ENCODE measurements at regions not wholly inside any gene's neighbourhood (a gene's known extent, or its start where the extent isn't known, plus 50 kb on each side); places are given as distances from the start of the nearest gene placed in this dataset.

GRCh38 chr2:109685453-109685852 is 71.3 kb downstream of the SOWAHC start:
- Histone ChIP-seq H2AFZ (ENCODE audit: low read length) (peak overlapping the region; percentile 40; the same call in 1 of the 2 replicates), H3K36me3 (ENCODE audit: insufficient read depth, low read length) (no peaks in the 10 kb centered on the region), H3K4me1 (ENCODE audit: insufficient read depth, low read length, poor library complexity, severe bottlenecking) (no peaks in the 10 kb centered on the region), H3K27me3 (ENCODE audit: insufficient read depth, low read length, poor library complexity, severe bottlenecking) (no peaks in the 10 kb centered on the region), H3K9me2 (replicated peaks; ENCODE audit: low read depth, low read length) (no peaks in the 10 kb centered on the region), H3K79me2 (ENCODE audit: insufficient read depth, low read length) (no peaks in the 10 kb centered on the region), H4K20me1 (ENCODE audit: insufficient read depth, low read length, poor library complexity, severe bottlenecking) (no peaks in the 10 kb centered on the region), H3F3A (ENCODE audit: low read depth) (no peaks in the 10 kb centered on the region), H3K4me3 (ENCODE audit: low read length, poor library complexity, severe bottlenecking) (no peak overlapping the region), H3K9me3 (ENCODE audit: insufficient read depth, low read depth, low read length) (no peaks in the 10 kb centered on the region), H3K4me2 (ENCODE audit: low read depth, low read length, poor library complexity, severe bottlenecking) (no peak overlapping the region), H3K9ac (ENCODE audit: low read depth, low read length, poor library complexity, severe bottlenecking) (no peak overlapping the region)
- no peak for TF ChIP-seq EZH2phosphoT487 (IDR thresholded peaks at IDR 0.05; ENCODE audit: borderline replicate concordance)
- TF ChIP-seq, protein P1, sequence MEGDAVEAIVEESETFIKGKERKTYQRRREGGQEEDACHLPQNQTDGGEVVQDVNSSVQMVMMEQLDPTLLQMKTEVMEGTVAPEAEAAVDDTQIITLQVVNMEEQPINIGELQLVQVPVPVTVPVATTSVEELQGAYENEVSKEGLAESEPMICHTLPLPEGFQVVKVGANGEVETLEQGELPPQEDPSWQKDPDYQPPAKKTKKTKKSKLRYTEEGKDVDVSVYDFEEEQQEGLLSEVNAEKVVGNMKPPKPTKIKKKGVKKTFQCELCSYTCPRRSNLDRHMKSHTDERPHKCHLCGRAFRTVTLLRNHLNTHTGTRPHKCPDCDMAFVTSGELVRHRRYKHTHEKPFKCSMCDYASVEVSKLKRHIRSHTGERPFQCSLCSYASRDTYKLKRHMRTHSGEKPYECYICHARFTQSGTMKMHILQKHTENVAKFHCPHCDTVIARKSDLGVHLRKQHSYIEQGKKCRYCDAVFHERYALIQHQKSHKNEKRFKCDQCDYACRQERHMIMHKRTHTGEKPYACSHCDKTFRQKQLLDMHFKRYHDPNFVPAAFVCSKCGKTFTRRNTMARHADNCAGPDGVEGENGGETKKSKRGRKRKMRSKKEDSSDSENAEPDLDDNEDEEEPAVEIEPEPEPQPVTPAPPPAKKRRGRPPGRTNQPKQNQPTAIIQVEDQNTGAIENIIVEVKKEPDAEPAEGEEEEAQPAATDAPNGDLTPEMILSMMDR (conservative IDR thresholded peaks at IDR 0.05; ENCODE audit: low read length) = no peak

- Histone ChIP-seq H3K79me2 (ENCODE audit: insufficient read depth, low read length) (no peaks in the 10 kb centered on the region), H3K27me3 (ENCODE audit: insufficient read depth, low read length, poor library complexity, severe bottlenecking) (no peaks in the 10 kb centered on the region), H3K4me3 (ENCODE audit: low read length, poor library complexity, severe bottlenecking) (no peak overlapping the region), H4K20me1 (ENCODE audit: insufficient read depth, low read length, poor library complexity, severe bottlenecking) (no peaks in the 10 kb centered on the region), H3K4me1 (ENCODE audit: insufficient read depth, low read length, poor library complexity, severe bottlenecking) (no peaks in the 10 kb centered on the region), H3K9me2 (replicated peaks; ENCODE audit: low read depth, low read length) (no peaks in the 10 kb centered on the region), H3K9me3 (ENCODE audit: insufficient read depth, low read depth, low read length) (no peaks in the 10 kb centered on the region), H3K4me2 (ENCODE audit: low read depth, low read length, poor library complexity, severe bottlenecking) (no peak overlapping the region), H3K9ac (ENCODE audit: low read depth, low read length, poor library complexity, severe bottlenecking) (no peak overlapping the region), H2AFZ (ENCODE audit: low read length) (no peak overlapping the region), H3K36me3 (ENCODE audit: insufficient read depth, low read length) (no peaks in the 10 kb centered on the region), H3F3A (ENCODE audit: low read depth) (no peaks in the 10 kb centered on the region)
- TF ChIP-seq, protein P1 (conservative IDR thresholded peaks at IDR 0.05; ENCODE audit: low read length) = no peak
- no peak for TF ChIP-seq EZH2phosphoT487 (IDR thresholded peaks at IDR 0.05; ENCODE audit: borderline replicate concordance)
These were observed 72.8 kb downstream of the SOWAHC start for GRCh38 chr2:109686921-109687320.

DNA sequence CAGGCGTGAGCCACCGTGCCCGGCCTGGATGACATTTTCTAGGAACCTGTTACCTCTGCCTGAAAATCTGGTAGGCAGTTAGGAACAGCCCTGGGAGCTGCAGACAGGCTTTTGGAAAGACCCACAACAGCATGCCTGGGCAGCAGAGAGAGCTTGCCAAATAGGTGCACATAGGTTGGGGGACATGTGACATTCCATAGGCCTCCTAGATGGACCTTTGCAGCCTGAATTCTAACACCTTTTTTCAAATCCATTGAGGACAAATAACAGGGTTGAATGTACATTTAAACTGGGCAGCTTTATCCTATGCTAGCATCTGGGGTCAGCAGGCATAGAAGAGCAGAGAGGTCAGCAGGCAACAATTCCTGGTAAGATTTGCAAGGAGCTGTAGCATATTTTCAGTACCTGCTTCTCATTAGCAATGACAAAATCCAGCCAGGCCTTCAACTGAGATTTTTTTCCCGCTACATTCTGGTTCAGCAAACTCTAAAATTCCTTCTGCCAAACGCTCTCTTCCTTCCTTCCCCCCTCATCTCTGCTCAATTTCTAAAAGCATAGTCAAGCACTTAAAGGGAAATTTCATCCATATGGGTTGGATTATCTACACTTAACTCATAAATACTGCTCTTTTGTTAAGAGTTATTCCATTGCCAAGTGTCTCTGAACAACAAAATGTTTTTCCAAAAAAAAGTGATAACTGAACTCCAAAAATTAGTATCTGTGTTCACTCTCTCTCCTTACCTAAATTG is 75.2 kb downstream of the SOWAHC start:
- Histone ChIP-seq H3K9ac (ENCODE audit: low read depth, low read length, poor library complexity, severe bottlenecking) (no peak overlapping the region), H3K36me3 (ENCODE audit: insufficient read depth, low read length) (no peaks in the 10 kb centered on the region), H3K9me2 (replicated peaks; ENCODE audit: low read depth, low read length) (no peaks in the 10 kb centered on the region), H3K9me3 (ENCODE audit: insufficient read depth, low read depth, low read length) (no peaks in the 10 kb centered on the region), H3K27me3 (ENCODE audit: insufficient read depth, low read length, poor library complexity, severe bottlenecking) (no peaks in the 10 kb centered on the region), H3K4me3 (ENCODE audit: low read length, poor library complexity, severe bottlenecking) (no peak overlapping the region), H3F3A (ENCODE audit: low read depth) (no peaks in the 10 kb centered on the region), H2AFZ (ENCODE audit: low read length) (no peak overlapping the region), H4K20me1 (ENCODE audit: insufficient read depth, low read length, poor library complexity, severe bottlenecking) (no peaks in the 10 kb centered on the region), H3K4me2 (ENCODE audit: low read depth, low read length, poor library complexity, severe bottlenecking) (no peak overlapping the region), H3K79me2 (ENCODE audit: insufficient read depth, low read length) (no peaks in the 10 kb centered on the region), H3K4me1 (ENCODE audit: insufficient read depth, low read length, poor library complexity, severe bottlenecking) (no peaks in the 10 kb centered on the region)
- no peak for TF ChIP-seq EZH2phosphoT487 (IDR thresholded peaks at IDR 0.05; ENCODE audit: borderline replicate concordance)
- TF ChIP-seq, protein P1 (conservative IDR thresholded peaks at IDR 0.05; ENCODE audit: low read length) = no peak

Measured in Loucy (cell line).